HG03064 (cell line): ENCODE measurements at regions not wholly inside any gene's neighbourhood (a gene's known extent, or its start where the extent isn't known, plus 50 kb on each side); places are given as distances from the start of the nearest gene placed in this dataset.
A peak's percentile ranks its signal among the peaks of the same experiment; 100 is the strongest.

Source experiments
- ATAC-seq: cut with Tn5 transposase; IDR thresholded peaks from one replicate; pipeline ENCODE4 v1.9.1; 2021; ENCODE audit warnings: low read depth; ENCODE audit not compliant: unreplicated experiment

DNA sequence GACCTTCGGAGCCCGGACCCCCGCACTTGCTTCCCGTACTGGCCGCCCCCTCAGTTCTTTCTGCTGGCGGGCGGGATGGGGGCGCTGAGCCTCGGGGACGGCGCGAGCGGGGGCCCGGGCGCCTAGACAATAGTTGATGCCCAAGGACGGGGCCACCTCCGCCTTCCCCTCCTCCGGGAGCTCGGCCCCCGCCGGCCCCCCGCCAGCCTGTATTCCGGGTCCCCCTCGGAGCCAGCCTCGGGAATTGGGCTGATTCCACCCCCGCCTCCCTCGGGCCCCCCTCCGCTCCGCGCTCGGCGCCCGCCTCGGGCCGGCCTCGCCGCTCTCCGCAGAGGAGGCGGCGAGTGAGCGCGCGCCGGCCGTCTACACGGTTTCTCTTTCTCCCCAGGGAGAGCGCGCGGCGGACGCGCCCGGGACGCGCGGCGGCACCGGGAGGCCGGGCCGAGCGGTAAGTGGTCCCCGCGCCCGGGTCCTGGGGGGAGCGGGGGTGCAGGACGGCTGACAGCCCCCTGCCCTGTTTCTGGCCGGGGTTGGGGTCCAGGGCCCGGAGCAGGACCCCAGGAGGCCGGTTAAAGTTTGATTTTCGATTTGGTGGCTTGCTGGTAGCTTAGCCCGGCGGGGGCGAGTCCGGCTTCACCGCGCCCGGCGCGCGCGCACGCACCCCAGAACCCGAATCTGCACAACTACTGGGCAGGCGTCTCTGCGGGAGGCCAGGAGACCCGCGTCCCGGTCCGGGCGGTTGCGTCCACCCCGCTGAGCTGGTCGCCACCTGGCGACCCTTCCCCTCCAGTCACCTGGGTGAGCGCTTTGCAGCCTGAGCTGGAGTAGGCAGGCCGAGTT lies 413.7 kb downstream of the PCNX1 start:
- peak; percentile 21 for ATAC-seq

DNA sequence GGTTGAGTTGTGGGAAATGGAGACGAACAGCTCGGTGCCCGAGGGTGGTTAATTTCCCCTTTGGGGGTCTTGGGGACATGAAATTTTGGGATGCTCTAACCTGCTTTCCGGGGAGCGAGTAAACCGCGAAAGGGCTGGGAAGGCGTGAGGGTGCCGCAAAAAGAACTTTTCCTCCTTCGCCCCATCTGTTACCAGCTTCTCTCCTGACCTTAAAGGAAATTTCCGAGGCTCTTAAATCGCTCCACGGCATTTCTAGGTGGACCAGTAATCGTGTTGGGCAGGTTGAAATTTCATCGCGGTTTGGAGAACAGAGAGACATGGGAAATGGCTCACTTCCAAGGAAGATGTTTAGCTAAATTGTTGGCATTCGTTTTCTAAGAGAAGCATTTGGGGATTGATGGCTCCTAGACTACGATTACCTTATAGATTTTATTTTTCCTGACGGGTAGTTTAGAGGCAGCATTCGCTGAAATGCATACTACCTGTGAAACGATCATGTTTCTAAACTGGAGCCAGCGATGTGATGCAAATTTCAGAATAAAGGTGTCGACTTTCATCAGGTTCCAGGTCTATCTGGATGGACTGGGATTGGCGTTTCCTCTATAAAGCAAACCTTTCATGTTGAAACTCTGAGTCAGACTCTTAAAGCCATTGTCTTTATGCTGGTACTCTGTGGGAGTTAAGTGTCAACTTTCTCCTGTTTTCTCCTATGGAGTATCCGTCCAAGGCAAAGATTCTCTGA lies 414.5 kb downstream of the PCNX1 start:
- no peak for ATAC-seq

DNA sequence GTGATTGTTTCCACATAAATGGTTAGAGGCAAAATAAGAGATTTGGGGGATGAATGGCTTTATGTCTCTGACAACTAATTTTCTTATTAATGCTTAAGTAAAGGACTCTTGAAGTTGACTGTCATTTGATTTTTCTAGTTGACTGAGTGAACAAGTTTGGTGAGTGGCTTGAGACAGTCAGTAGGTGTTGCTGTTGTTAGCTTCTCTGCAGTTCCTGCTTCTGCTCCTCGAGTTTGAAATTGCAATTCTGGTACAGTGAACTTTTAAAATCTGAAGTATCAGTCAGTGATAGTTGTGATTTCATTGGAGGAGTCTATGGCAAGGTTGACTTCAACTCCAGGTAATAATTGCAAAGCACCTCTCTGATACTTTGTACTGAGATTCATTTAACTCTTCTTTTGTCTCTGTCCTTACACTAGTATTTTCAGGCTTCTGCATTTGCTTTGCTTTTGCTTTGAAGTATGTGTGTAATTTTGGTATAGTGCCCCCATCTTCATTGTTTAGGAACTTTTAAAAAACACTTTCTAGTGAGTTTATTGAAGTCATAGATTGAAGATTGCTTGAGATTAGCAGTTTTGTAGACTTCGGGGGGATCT lies 415.5 kb downstream of the PCNX1 start:
- no peak for ATAC-seq

DNA sequence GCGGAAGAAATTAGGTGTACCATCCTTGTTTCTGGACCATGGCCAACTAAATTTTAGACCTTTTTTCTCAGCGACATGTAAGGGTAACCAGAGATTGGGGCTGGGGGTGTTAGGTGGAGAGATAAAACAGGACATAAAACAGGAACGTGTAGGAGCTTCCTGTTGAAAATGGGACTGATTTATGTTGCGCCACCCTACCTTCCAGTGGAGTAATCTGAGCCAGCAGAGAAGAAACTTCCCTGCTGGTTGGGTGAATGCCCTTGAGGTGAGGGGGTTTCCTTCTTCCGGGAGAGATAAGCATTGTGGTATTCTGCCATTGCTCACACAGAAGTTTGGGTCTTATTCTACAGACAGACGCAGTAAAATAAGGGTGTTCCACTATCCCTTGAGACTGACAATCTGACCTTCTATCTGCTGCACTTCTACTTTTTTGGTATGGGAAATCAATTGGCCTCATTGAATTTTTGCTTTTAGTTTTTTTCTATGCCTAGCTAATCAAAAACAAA lies 417.6 kb downstream of the PCNX1 start:
- ATAC-seq = no peak

DNA sequence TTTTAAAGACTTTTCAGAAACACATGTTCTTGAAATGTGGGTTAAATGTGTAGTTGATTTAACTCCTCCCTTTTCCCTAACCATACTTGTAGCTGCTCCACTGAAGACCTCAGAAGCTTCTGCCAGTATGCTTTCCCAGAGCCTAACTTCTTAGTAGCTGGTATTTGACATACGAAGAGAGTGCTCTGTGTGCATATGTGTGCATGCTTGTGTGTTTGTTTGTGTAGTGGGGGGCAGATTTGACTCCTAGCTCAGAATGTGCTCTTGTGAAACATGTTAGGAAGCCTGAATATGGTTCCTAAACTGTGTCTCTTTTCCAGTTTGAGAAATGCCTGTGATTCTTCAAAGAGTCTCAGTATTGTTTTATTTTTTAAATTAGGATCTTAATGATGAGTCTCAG lies 420.4 kb downstream of the PCNX1 start:
- no peak for ATAC-seq

DNA sequence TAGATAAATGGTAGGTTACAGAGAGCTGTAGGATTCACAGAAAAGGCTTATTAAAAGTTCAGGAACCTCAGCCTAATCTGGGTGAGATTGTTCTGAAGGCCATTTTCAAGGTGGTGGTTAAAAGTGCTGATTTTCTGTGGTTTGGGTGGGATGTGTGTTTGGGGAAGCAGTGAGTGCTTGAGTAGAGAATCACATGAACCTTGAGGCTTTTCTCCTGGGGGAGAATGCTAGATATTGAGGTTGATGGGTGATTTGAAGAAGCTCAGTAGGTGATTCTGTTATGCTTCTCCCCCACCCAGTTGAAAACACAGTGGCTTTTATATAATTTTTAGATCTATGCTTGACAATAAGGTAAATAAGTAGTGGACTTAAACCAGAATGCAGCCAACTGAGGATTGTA lies 420.9 kb downstream of the PCNX1 start:
- no peak for ATAC-seq

DNA sequence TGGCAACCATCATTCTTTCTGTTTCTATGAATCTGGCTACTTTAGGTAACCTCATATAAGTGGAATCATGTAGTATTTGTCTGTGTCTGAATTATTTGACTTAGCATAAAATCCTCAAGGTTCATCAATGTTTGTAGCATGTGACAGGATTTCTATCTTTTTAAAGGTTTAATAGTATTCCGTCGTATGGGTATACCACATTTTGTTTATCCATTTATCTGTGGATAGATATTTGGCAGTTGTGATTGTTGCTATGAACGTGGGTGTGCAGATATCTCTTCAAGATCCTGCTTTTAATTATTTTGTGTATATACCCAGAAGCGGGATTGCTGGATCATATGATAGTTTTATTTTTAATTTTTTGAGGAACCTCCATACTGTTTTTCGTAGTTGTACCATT lies 421.7 kb downstream of the PCNX1 start:
- ATAC-seq = no peak

DNA sequence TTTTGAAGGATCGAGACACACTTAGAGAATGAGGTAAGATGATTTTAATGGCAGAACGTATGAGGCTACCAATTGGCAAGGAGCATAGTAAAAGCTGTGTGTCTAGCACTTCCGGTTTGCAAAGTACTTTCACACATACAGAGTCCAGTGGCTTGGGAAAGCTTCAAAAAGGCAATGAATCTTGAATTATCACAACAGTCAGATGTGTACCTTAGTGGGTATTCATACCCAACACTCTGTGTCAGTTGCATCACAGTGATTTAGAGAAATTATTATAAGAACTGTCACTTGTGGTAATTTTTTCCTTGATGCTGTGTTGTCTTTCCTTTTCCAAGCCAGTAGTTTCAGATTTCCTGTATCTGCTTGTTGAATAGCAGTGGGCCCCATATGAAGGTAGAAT lies 424.1 kb downstream of the PCNX1 start:
- no peak for ATAC-seq

DNA sequence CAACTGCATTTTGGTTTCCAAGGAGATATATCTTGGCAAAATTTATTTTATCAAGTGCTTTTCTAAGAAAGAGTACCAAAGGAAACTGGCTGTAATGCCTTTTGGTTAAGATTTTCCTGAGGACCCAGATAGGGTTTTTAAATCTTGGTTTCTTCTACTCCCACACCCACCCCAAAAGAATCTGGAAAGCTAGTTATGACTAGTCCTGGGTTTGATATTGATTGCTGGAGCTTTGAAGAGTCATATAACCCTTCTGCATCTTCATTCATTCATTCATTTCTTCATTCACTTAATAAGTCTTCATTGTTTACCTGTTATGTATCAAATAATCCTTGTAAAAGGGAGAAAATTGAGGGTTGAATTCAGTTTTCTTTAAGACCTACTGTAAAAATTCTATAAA lies 425.2 kb downstream of the PCNX1 start:
- no peak for ATAC-seq

DNA sequence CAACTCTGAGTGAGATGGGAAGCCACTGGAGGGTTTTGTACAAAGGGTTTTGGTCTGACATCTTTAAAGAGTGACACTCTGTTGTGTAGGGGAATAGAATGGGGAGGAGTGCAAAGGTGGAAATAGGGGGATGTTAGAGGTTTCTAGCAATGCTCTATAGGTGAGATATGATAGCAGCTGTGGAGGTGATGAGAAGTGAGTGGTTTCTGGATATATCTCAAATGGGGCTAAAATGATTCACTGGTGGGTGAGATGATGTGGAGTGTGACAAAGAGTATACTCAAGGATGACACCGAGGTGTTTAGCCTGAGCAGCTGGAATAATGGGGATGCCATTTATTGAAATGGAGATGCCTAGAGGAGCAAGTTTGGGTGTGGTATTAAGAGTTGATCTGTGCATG lies 426.4 kb downstream of the PCNX1 start:
- ATAC-seq = no peak

DNA sequence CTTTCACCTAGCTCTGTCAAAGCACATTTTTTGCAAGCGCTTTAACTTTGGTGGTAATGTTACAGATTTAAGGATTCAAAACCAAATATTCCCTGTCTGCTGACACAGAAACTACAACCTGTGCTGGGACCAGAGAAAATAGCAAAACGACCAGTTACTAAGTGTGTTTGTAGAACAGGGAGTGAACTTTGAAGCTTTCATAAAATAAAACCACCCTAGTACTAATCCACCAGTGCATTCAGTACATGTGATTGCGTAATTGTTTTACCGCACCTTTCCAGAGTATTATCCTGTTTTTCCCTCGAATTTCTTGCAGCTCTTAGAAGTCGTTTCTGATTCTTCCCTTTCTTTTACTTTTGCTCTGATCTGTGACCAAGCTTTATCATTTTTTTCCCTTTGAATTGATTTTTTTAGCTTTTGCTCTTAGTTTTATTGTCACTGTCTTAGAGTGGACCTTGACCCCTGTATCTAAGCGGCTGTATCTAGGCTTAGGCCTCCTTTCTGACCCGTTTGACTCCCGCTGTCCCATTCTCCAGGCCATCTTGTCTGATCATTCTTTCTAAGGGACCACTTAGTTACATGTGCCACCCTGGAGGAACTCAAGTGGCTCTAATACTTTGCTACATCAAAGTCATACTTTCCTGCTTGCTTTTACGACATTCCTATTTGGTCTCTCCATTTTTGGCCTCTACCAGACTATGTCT lies 429.4 kb downstream of the PCNX1 start:
- no peak for ATAC-seq

DNA sequence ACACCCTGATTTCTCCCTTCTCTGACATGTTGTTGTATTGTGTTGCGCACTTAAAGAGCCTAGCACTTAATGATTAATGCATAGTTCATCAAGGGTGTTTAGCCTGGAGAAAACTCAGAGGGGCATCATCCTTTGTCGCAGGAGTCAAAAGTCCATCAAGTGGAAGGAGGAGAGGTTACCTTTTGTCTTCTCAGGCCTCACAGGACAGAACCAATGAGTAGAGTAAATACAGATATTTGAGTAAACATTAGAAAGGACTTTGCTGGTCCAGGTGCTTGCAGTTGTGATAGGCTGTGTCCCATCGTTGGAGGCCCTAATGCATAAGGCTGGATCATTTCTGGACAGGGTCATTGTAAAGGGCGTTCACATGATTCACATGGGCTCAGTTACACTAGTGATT lies 430.9 kb downstream of the PCNX1 start:
- no peak for ATAC-seq

DNA sequence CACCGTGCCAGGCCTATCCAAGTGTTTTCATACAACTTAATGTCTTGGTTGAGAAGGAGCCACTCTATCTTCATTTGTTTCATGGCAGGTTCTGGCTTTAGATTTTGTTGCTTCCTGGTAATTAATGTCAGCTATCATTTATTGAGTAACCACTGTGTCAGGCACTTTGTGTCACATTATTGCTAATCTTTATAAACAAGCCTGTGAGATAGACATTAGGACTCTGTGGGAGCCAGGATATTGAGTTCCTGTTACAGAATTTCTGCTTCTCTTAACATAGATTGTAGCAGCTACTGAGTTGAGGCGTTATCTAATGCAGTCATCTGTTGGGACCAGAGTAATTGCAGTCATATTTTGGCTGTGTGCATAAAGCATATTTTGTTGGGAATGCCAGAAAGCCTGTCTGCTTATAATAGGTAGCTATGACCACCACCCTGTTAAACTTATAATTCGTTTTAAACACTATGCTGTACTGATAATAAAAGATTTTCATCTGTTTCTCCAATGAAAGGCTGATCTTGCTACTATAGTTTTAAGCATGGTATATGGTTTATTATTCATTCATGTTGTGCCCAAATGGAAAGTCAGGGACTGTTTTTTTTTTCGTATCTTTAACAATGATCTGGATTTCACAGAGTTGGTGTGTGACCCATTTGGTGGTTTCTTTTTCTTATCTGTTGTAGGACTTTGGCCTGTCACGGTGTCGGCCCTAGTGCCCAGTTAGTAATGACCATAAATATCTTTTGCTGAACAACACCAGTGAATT lies 432.6 kb downstream of the PCNX1 start:
- ATAC-seq = no peak

DNA sequence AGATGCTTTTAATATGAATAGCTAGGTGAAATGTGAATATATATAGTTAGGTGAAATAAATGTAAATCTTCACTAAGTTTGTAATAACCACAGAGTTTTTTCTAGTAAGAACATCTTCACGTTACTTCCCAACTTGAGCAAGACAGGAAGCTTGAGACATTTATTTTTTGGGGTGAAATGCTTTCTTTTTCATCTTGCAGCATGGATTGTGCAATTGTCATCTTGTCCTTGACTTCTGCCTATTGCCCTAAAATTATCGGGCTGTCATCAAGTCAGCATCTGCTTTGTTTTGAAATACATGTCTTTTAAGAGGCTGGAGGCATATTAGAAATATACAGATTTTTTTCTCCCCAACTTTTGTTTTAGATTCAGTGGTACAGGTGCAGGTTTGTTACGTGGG lies 433.9 kb downstream of the PCNX1 start:
- ATAC-seq = no peak

DNA sequence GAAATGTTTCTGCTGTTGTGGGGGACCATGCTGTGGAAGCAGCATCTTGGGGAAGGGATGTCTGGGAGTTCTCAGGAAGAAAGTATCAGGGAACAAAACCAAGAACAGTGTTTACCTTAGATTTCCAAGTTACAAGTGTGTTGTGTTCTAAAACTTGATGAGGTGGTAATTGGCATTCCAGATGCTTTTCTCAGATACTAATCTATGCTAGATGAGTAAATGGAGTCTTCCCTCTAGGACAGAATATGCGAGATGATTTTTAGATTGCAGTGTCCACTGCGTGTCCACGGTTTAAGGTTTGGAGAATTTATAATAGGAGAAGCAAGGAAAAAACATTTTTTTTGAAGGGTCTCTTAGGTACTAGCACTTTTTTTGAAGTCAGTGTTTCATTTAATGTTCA lies 436.5 kb downstream of the PCNX1 start:
- no peak for ATAC-seq

DNA sequence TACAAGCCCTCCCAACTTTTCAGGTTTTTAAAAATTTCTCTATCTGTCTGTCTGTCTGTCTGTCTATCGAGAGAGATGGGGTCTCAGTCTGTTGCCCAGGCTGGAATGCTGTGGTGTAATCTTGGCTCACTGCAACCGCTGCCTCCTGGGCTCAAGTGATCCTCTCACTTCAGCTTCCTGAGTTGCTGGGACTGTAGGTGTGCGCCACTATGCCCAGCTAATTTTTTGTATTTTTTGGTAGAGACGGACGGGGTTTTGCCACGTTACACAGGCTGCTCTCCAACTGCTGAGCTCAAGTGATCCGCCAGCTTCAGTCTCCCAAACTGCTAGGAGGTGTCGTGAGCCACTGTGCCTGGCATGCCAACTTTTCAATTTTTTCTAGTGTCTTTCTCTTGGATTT lies 437.2 kb downstream of the PCNX1 start:
- no peak for ATAC-seq

DNA sequence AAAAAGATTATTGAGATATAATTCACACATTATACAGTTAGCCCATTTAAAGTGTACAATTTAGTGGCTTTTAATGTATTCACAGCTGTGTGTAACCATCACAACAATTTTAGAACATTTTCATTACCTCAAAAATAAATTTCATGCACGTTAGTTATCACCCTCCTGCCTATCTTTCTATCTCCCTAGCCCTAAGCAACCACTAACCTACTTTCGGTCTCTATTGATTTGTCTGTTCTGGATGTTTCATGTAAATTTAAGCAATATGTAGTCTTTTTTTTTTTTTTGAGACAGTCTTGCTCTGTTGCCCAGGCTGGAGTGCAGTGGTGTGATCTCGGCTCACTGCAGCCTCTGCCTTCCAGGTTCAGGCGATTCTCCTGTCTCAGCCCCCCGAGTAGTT lies 439.4 kb downstream of the PCNX1 start:
- no peak for ATAC-seq

DNA sequence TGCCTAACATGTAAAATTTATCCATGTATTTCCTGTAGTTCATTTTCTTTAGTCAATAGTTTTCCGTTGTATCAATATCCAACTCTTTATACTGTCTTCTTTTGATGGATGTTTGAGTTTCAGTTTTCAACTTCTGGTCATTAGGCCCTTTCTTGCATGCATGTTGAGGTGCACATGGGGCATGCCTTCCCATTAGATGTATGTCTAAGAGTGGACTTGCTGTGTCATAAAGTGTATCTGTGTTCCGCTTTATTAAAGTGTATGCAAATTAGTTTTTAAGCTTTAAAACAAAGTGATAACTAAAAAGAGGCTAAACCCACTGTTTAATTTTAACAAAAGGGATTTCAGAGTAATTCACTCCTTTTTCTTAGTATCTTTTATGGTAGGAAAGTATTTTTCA lies 441.1 kb downstream of the PCNX1 start:
- no peak for ATAC-seq

DNA sequence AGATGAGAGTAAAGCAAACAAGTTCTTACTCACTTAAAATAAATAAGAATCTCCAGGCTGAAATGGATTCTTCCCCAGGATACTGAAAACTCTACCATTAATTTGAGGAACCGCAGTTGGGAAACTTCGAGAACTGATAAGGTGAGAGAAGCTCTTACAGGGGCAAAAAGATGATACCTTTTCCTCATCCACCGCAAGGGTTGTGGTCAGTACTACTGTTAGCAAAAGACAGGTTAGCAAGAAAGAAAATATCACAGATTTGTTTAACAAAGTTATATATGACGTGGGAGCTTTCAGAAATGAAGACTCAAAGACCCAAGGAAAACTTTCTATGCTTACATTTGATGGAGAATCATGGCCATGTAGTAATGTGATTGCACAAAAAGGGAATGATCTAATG lies 441.6 kb downstream of the PCNX1 start:
- ATAC-seq = no peak

DNA sequence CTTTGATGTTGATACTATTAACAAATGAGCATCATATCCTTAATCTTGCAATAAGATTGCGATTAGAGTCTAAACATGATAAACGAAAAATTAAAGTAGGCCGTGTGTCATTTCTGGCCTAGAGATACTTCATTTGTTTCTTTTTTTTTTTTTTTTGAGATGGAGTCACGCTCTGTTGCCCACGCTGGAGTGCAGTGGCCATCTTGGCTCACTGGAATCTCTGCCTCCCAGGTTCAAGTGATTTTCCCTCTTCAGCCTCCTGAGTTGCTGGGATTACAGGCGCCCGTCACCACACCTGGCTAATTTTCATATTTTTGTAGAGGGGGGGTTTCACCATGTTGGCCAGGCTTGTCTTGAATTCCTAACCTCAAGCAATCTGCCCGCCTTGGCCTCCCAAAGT lies 446.9 kb downstream of the PCNX1 start:
- no peak for ATAC-seq
